ENCODE measurements at regions not wholly inside any gene's neighbourhood (a gene's known extent, or its start where the extent isn't known, plus 50 kb on each side); places are given as distances from the start of the nearest gene placed in this dataset.

DNA sequence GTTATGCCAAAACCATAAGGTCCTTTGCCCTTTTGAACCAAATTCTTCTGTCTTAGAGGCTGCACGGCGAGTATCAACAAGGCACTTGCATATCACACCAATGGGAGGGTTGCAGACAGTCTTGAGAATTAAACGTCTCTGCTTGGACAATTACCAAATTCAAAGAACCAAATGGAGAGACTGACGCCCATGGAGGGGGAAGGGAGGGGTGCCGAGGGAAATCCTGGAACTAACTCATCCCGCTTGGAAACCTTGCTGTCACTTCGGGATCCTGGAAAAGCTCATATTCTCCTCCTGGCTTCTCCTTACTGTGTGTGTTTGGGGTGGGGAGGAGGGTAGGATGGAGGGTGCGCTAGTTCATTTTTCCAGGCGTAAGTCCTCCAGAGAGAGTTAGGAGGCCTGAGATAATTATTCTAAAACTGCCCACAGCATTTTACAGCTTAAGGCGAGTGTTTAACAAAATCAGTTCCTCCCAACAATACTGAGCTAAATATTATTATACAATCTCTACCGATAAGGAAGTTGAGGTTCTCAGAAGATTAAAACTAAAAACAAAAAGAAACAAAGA, 425.1 kb downstream of the TSHZ3 start:
- no peak for DNase-seq (ENCODE audit: low read depth, low spot score)
- POLR2A ChIA-PET, result no interaction called here
- Histone ChIP-seq H3K27ac (ENCODE audit: low read length) (no peak overlapping the region), H3K9me3 (ENCODE audit: control insufficient read depth, insufficient read depth, low read depth, low read length) (no peaks in the 10 kb centered on the region), H3K4me1 (ENCODE audit: control insufficient read depth, insufficient read depth, low read length) (no peaks in the 10 kb centered on the region), H3K27me3 (ENCODE audit: control insufficient read depth, insufficient read depth, low read length) (peaks cover 12% of the 10 kb centered on the region; the same call in 1 of the 2 replicates), H3K4me3 (ENCODE audit: low read depth in 2 of 2, low read length in 2 of 2) (no peak overlapping the region), H3K36me3 (ENCODE audit: control insufficient read depth, insufficient read depth, low read length) (no peaks in the 10 kb centered on the region)
- no TSS peak for BruUV-seq (replicated peaks)
- TF ChIP-seq, protein P1, sequence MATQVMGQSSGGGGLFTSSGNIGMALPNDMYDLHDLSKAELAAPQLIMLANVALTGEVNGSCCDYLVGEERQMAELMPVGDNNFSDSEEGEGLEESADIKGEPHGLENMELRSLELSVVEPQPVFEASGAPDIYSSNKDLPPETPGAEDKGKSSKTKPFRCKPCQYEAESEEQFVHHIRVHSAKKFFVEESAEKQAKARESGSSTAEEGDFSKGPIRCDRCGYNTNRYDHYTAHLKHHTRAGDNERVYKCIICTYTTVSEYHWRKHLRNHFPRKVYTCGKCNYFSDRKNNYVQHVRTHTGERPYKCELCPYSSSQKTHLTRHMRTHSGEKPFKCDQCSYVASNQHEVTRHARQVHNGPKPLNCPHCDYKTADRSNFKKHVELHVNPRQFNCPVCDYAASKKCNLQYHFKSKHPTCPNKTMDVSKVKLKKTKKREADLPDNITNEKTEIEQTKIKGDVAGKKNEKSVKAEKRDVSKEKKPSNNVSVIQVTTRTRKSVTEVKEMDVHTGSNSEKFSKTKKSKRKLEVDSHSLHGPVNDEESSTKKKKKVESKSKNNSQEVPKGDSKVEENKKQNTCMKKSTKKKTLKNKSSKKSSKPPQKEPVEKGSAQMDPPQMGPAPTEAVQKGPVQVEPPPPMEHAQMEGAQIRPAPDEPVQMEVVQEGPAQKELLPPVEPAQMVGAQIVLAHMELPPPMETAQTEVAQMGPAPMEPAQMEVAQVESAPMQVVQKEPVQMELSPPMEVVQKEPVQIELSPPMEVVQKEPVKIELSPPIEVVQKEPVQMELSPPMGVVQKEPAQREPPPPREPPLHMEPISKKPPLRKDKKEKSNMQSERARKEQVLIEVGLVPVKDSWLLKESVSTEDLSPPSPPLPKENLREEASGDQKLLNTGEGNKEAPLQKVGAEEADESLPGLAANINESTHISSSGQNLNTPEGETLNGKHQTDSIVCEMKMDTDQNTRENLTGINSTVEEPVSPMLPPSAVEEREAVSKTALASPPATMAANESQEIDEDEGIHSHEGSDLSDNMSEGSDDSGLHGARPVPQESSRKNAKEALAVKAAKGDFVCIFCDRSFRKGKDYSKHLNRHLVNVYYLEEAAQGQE (IDR thresholded peaks at IDR 0.05; ENCODE audit: insufficient read depth in 1 of 2, low read depth in 2 of 2, low read length in 1 of 2), result no peak
- no peak for TF ChIP-seq POLR2AphosphoS5 (IDR thresholded peaks at IDR 0.05; ENCODE audit: low read depth, low read length)
- in situ Hi-C loops (cut with HindIII; ENCODE audit: low pct_unique_long_range_greater_than_20kb, low sequenced_read_pairs), result no loop called here
- CTCF ChIA-PET, result no interaction called here
- ATAC-seq, result no peak
- intact Hi-C loops (cut with micrococcal nuclease; ENCODE audit: unreplicated experiment), result no loop called here

DNA sequence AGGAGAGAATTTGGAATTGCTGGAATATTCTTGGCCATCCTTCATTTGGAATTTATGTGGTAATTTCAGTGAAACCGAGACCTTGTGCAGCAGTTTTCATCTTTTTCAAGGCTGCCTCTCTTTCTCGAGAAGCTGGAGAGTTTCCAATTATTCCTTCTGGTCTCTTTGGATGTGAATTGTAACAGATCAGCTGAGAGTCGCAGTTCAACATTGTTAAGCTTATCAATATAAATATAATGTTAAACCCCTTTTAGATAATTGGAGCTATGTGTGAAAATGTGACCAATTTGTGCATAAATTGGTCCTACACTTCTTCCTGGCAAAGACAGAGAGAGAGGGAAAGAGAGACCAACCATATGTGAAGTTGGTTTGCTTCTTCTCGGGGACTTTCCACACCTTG, 425.6 kb downstream of the TSHZ3 start:
- CTCF ChIA-PET, result no interaction called here
- no TSS peak for BruUV-seq (replicated peaks)

More for the DNA sequence above, 425.6 kb downstream of the TSHZ3 start:
- H3K27me3 ChIP-seq (ENCODE audit: control insufficient read depth, insufficient read depth, low read length), result peaks cover 12% of the 10 kb centered on the region; the same call in 1 of the 2 replicates
- no peaks in the 10 kb centered on the region for H3K36me3 ChIP-seq (ENCODE audit: control insufficient read depth, insufficient read depth, low read length)
- no peaks in the 10 kb centered on the region for H3K9me3 ChIP-seq (ENCODE audit: control insufficient read depth, insufficient read depth, low read depth, low read length)
- in situ Hi-C loops (cut with HindIII; ENCODE audit: low pct_unique_long_range_greater_than_20kb, low sequenced_read_pairs), result no loop called here
- no peak overlapping the region for H3K27ac ChIP-seq (ENCODE audit: low read length)
- H3K4me1 ChIP-seq (ENCODE audit: control insufficient read depth, insufficient read depth, low read length), result no peaks in the 10 kb centered on the region
- intact Hi-C loops (cut with micrococcal nuclease; ENCODE audit: unreplicated experiment), result no loop called here
- no peak for ATAC-seq
- POLR2A ChIA-PET, result no interaction called here
- no peak for DNase-seq (ENCODE audit: low read depth, low spot score)
- H3K4me3 ChIP-seq (ENCODE audit: low read depth in 2 of 2, low read length in 2 of 2), result no peak overlapping the region
- TF ChIP-seq, protein P1 (IDR thresholded peaks at IDR 0.05; ENCODE audit: insufficient read depth in 1 of 2, low read depth in 2 of 2, low read length in 1 of 2), result no peak
- TF ChIP-seq TCF7L2 (IDR thresholded peaks at IDR 0.05; ENCODE audit: low read depth, low read length) (no peak), POLR2AphosphoS5 (IDR thresholded peaks at IDR 0.05; ENCODE audit: low read depth, low read length) (no peak), SIN3A (IDR thresholded peaks at IDR 0.05; ENCODE audit: borderline replicate concordance, insufficient read depth, low read depth, low read length) (no peak)
- TF ChIP-seq, protein P2, sequence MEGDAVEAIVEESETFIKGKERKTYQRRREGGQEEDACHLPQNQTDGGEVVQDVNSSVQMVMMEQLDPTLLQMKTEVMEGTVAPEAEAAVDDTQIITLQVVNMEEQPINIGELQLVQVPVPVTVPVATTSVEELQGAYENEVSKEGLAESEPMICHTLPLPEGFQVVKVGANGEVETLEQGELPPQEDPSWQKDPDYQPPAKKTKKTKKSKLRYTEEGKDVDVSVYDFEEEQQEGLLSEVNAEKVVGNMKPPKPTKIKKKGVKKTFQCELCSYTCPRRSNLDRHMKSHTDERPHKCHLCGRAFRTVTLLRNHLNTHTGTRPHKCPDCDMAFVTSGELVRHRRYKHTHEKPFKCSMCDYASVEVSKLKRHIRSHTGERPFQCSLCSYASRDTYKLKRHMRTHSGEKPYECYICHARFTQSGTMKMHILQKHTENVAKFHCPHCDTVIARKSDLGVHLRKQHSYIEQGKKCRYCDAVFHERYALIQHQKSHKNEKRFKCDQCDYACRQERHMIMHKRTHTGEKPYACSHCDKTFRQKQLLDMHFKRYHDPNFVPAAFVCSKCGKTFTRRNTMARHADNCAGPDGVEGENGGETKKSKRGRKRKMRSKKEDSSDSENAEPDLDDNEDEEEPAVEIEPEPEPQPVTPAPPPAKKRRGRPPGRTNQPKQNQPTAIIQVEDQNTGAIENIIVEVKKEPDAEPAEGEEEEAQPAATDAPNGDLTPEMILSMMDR (IDR thresholded peaks at IDR 0.05), result no peak

Measured in Panc1 (cell line).